Choroid plexus epithelial cell (primary cell): ENCODE measurements at regions not wholly inside any gene's neighbourhood (a gene's known extent, or its start where the extent isn't known, plus 50 kb on each side); places are given as distances from the start of the nearest gene placed in this dataset.
A peak's percentile ranks its signal among the peaks of the same experiment; 100 is the strongest.
"Not testable (repeated sequence)": the region's sequence is repeated elsewhere in the genome, so short reads cannot be mapped to it uniquely, and the experiment has no call there.

Experiments used
- DNase-seq: peaks from one replicate; pipeline ENCODE4 v3.0.0-alpha.2; 2010; ENCODE audit warnings: low read depth
- H3K4me3 ChIP-seq: 2 replicates; pipeline ENCODE4 v1.5.1; 2011; ENCODE audit warnings: low read depth, mild to moderate bottlenecking, control low read depth, low read length, moderate library complexity
- CTCF ChIP-seq: conservative IDR thresholded peaks from 2 replicates; pipeline ENCODE4 v1.5.1; 2011; ENCODE audit warnings: low read depth, mild to moderate bottlenecking, control low read depth, inconsistent platforms, low read length, moderate library complexity

- peak; percentile 13 for DNase-seq
- H3K4me3 ChIP-seq, result no peak overlapping the region
- no peak for TF ChIP-seq CTCF
These were observed 111.7 kb upstream of the NEK6 start for GRCh38 chr9:124146031-124146561.

GRCh38 chr9:124149992-124150391 is 107.8 kb upstream of the NEK6 start:
- DNase-seq, result peak; percentile 31
- no peak for TF ChIP-seq CTCF
- no peak overlapping the region for H3K4me3 ChIP-seq

GRCh38 chr9:124163760-124164255 is 93.9 kb upstream of the NEK6 start:
- no peak for DNase-seq
- no peak overlapping the region for H3K4me3 ChIP-seq
- no peak for TF ChIP-seq CTCF

- H3K4me3 ChIP-seq, result no peak overlapping the region
- TF ChIP-seq CTCF, result no peak
- no peak for DNase-seq
These were observed 92.9 kb upstream of the NEK6 start for GRCh38 chr9:124164811-124165210.

- no peak for TF ChIP-seq CTCF
- DNase-seq, result no peak
- no peak overlapping the region for H3K4me3 ChIP-seq
These were observed 83.3 kb upstream of the NEK6 start for GRCh38 chr9:124174433-124174832.

- not testable (repeated sequence) for DNase-seq, H3K4me3 ChIP-seq
These were observed 80.2 kb upstream of the NEK6 start for GRCh38 chr9:124177522-124177921.

GRCh38 chr9:124179196-124180071 is 78.3 kb upstream of the NEK6 start:
- DNase-seq, result no peak
- H3K4me3 ChIP-seq, result no peak overlapping the region
- no peak for TF ChIP-seq CTCF
